Ectodermal cell (in vitro differentiated cells): ENCODE measurements at regions not wholly inside any gene's neighbourhood (a gene's known extent, or its start where the extent isn't known, plus 50 kb on each side); places are given as distances from the start of the nearest gene placed in this dataset.

ENCODE experiments used
- H3K27ac ChIP-seq: 2 replicates; pipeline ENCODE4 v1.7.0; 2013; ENCODE audit warnings: mild to moderate bottlenecking, low read depth, low read length; ENCODE audit not compliant: insufficient read depth, poor library complexity, severe bottlenecking
- H3K27me3 ChIP-seq: 2 replicates; pipeline ENCODE4 v1.7.0; 2013; ENCODE audit warnings: mild to moderate bottlenecking, low read length; ENCODE audit not compliant: insufficient read depth, control insufficient read depth, poor library complexity, severe bottlenecking
- H3K36me3 ChIP-seq: one replicate; pipeline ENCODE4 v1.7.0; 2013; ENCODE audit warnings: low read length; ENCODE audit not compliant: control insufficient read depth, insufficient read depth
- H3K4me1 ChIP-seq: one replicate; pipeline ENCODE4 v1.7.0; 2013; ENCODE audit warnings: low read length; ENCODE audit not compliant: control insufficient read depth, insufficient read depth
- H3K4me3 ChIP-seq: 2 replicates; pipeline ENCODE4 v1.7.0; 2013; ENCODE audit warnings: low read depth, low read length, control low read depth; ENCODE audit not compliant: insufficient read depth
- H3K9me3 ChIP-seq: 2 replicates; pipeline ENCODE4 v1.7.0; 2013; ENCODE audit warnings: mild to moderate bottlenecking, low read length, moderate library complexity; ENCODE audit not compliant: control insufficient read depth
- WGBS, 2 experiments: methylation state at CpG; one replicate each; pipeline ENCODE4 v1.1.7; 2013; ENCODE audit warnings: missing lambda C conversion rate in 2 of 2; 5-methylcytosine and 5-hydroxymethylcytosine counted together

DNA sequence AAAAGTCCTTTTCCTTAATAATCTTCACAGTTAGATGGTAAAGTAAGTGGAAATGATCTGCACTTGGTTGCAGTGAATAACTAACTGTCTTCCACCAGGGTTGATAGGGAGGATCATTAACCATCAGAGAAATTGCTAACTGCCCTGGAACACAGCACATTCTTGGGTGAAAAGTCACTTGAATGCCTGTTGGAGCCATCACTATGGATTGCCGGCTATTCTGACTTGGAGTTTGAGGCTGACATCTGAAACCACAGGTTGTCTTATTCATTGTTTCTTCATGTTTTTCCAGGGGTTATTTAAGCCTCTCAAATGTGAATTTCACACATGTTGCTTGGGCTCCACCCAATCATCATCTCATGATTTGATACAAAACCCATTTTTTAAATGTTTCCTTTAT lies 901.4 kb downstream of the MCTP2 start:
- WGBS, 2 experiments, result 85 to 87% methylated on average over 1 of the region's 1 CpG
- H3K9me3 ChIP-seq, result no peaks in the 10 kb centered on the region
- H3K27ac ChIP-seq, result no peak overlapping the region
- no peak overlapping the region for H3K4me3 ChIP-seq
- H3K36me3 ChIP-seq, result no peaks in the 10 kb centered on the region
- no peaks in the 10 kb centered on the region for H3K4me1 ChIP-seq
- no peaks in the 10 kb centered on the region for H3K27me3 ChIP-seq

- Histone ChIP-seq H3K27ac (no peak overlapping the region), H3K36me3 (no peaks in the 10 kb centered on the region), H3K4me3 (no peak overlapping the region), H3K4me1 (no peaks in the 10 kb centered on the region), H3K27me3 (no peaks in the 10 kb centered on the region), H3K9me3 (no peaks in the 10 kb centered on the region)
- WGBS, 2 experiments, result 96 to 100% methylated on average over 3 to 4 of the region's 4 CpGs
Measured at GRCh38 chr15:95134431-95135110, 903.2 kb downstream of the MCTP2 start.

GRCh38 chr15:95138604-95139270 lies 907.4 kb downstream of the MCTP2 start:
- Histone ChIP-seq H3K27me3 (no peaks in the 10 kb centered on the region), H3K4me1 (no peaks in the 10 kb centered on the region), H3K36me3 (no peaks in the 10 kb centered on the region), H3K9me3 (no peaks in the 10 kb centered on the region), H3K27ac (no peak overlapping the region), H3K4me3 (no peak overlapping the region)
- 97 to 98% methylated on average over 3 of the region's 3 CpGs for WGBS, 2 experiments

DNA sequence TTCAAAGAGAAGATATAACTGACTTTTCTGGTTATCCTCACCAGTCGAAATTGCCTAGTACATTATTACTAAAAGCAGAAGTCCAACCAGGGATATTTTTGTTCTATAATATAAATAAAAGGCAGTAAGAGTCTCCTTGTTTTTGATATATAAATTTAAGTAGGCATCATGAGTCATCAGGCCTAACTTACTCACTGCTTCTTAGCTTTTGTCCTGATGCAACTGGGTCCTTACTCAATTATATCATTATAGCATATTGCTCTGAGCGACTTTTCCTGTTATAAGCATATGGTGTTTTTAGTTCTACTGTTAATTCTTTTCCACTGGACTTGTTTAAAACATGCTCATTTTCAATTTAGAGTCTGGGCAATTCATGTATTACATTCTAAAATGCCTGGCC lies 910.1 kb downstream of the MCTP2 start:
- Histone ChIP-seq H3K27me3 (no peaks in the 10 kb centered on the region), H3K4me1 (no peaks in the 10 kb centered on the region), H3K4me3 (no peak overlapping the region), H3K36me3 (no peaks in the 10 kb centered on the region), H3K9me3 (no peaks in the 10 kb centered on the region), H3K27ac (no peak overlapping the region)
- WGBS, 2 experiments, result 92% methylated on average over 2 of the region's 2 CpGs; no CpG with 5 or more reads in 1 of the 2 experiments

DNA sequence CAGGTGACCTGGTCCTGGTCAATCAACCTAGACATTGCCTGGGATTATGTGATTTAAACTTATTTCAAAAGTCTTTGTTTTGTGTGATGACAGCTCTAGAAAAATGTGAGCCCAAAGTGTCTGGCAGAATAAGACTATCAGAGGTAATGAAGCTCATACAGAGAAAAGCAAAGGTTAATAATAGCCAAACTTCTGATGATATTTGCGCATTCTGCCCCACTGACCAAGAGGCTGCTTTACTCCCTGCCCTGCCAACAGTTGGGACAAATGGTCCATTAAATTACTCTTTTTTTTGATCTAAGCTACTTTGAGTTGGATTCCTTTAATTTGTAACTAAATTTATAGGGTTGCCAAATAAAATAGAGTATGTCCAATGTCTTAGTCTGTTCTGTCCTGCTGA lies 911.2 kb downstream of the MCTP2 start:
- Histone ChIP-seq H3K27me3 (no peaks in the 10 kb centered on the region), H3K4me3 (no peak overlapping the region), H3K36me3 (no peaks in the 10 kb centered on the region), H3K9me3 (no peaks in the 10 kb centered on the region), H3K27ac (no peak overlapping the region), H3K4me1 (no peaks in the 10 kb centered on the region)
- 97 to 100% methylated on average over 1 of the region's 1 CpG for WGBS, 2 experiments

DNA sequence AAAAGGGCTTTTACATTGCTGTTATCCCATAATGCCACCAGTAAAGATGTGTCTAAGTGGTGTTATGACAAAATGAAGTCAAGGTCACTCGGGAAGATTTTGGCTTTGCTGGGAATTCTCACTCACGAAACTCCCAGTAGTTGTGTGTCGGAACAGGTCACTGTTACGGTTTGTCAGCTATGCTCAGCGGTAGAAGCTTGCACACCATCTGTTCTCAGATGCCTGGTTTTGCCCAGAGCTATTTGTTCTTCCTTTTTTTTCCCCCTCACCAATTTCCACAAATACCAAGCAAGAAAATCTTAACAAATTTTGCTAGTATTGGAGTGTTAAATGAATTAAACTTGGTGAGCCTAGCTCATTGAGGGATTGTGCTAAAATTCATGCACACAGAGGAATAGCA lies 915.1 kb downstream of the MCTP2 start:
- no peaks in the 10 kb centered on the region for H3K9me3 ChIP-seq
- H3K4me1 ChIP-seq, result no peaks in the 10 kb centered on the region
- no peak overlapping the region for H3K27ac ChIP-seq
- no peak overlapping the region for H3K4me3 ChIP-seq
- WGBS, 2 experiments, result 90 to 93% methylated on average over 5 of the region's 5 CpGs
- H3K36me3 ChIP-seq, result no peaks in the 10 kb centered on the region
- H3K27me3 ChIP-seq, result no peaks in the 10 kb centered on the region

DNA sequence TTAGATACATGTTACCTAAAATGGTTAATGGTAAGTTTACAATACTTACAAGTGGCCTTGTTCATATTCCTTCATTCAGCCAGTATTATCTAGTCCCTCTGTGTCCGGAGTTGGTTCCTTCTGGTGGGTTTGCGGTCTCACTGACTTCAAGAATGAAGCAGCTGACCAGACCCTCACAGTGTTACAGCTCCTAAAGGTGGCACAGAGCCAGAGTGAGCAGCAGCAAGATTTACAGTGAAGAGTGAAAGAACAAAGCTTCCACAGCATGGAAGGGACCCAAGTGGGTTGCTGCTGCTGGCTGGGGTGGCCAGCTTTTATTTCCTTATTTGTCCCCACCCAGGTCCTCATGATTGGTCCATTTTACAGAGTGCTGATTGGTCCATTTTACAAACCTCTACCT lies 916.8 kb downstream of the MCTP2 start:
- 93 to 95% methylated on average over 2 of the region's 2 CpGs for WGBS, 2 experiments
- H3K9me3 ChIP-seq, result no peaks in the 10 kb centered on the region
- H3K4me1 ChIP-seq, result no peaks in the 10 kb centered on the region
- no peak overlapping the region for H3K27ac ChIP-seq
- H3K4me3 ChIP-seq, result no peak overlapping the region
- no peaks in the 10 kb centered on the region for H3K27me3 ChIP-seq
- no peaks in the 10 kb centered on the region for H3K36me3 ChIP-seq

DNA sequence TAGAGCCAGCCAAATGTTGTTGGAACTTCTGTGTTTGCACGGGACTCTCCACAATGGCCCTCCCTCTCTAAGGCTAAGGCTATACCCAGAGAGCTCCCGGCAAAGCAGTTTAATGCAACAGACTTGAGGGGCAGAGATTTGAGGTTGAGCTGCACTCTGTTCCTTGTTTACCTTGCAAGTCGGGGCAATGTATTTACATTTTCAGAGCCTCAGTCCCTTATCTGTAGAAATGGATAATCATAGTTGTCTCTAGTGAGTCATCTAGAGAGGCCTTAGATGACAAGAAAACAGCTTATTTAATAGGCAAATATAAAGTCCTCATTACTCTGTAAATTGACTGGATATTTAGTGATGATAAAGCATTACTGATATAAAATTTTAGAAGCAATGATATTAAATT lies 917.7 kb downstream of the MCTP2 start:
- Histone ChIP-seq H3K4me1 (no peaks in the 10 kb centered on the region), H3K9me3 (no peaks in the 10 kb centered on the region), H3K27ac (no peak overlapping the region), H3K27me3 (no peaks in the 10 kb centered on the region), H3K4me3 (no peak overlapping the region), H3K36me3 (no peaks in the 10 kb centered on the region)
- WGBS, 2 experiments, result 89 to 95% methylated on average over 3 of the region's 3 CpGs

DNA sequence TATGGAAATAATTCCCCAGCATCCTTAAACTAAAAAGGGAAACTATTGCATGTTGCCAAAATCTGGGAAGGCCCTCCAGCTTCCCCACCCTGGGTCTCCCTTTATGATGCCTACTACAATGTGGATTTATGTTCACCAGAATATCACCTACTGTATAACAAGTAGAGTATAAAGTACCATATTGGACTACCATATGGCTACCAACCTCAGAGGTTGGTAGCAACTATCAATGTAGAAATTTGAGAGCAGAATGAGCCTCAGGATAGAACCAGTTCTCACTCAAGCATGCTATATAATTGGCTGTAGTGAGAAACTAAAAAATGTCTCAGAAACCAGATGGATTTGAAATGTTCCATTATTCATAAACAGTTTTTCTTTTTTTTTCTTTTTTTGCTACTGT lies 918.4 kb downstream of the MCTP2 start:
- no peaks in the 10 kb centered on the region for H3K27me3 ChIP-seq

GRCh38 chr15:95150466-95150865 lies 919.1 kb downstream of the MCTP2 start:
- Histone ChIP-seq H3K4me1 (no peaks in the 10 kb centered on the region), H3K36me3 (no peaks in the 10 kb centered on the region), H3K9me3 (no peaks in the 10 kb centered on the region), H3K27ac (no peak overlapping the region), H3K4me3 (no peak overlapping the region), H3K27me3 (no peaks in the 10 kb centered on the region)
- WGBS, 2 experiments, result 94 to 96% methylated on average over 10 of the region's 10 CpGs

More for the DNA sequence above, 918.4 kb downstream of the MCTP2 start:
- Histone ChIP-seq H3K27ac (no peak overlapping the region), H3K9me3 (no peaks in the 10 kb centered on the region), H3K4me1 (no peaks in the 10 kb centered on the region), H3K4me3 (no peak overlapping the region), H3K36me3 (no peaks in the 10 kb centered on the region)
